Left ventricle myocardium inferior (tissue), 1 donor: ENCODE measurements at regions not wholly inside any gene's neighbourhood (a gene's known extent, or its start where the extent isn't known, plus 50 kb on each side); places are given as distances from the start of the nearest gene placed in this dataset.

Experiments
- DNase-seq: peaks from one replicate; pipeline ENCODE4 v3.0.0-alpha.2; 2020
- H3K27ac ChIP-seq: fragments of 200-600 bp; replicated peaks from 2 replicates; pipeline ENCODE4 v1.8.0; 2021
- H3K27me3 ChIP-seq: fragments of 200-600 bp; 2 replicates; pipeline ENCODE4 v1.8.0; 2021; ENCODE audit warnings: low read depth
- H3K36me3 ChIP-seq: fragments of 200-600 bp; 2 replicates; pipeline ENCODE4 v1.8.0; 2021
- H3K4me1 ChIP-seq: fragments of 200-600 bp; 2 replicates; pipeline ENCODE4 v1.8.0; 2021
- H3K4me3 ChIP-seq: fragments of 200-600 bp; 2 replicates; pipeline ENCODE4 v1.8.0; 2021; ENCODE audit warnings: mild to moderate bottlenecking, moderate library complexity
- H3K9me3 ChIP-seq: fragments of 200-600 bp; replicated peaks from 2 replicates; pipeline ENCODE4 v1.8.0; 2021
- intact Hi-C: fragments of 100-400 bp; cut with micrococcal nuclease; formaldehyde crosslinking; loops from one replicate; pipeline ENCODE4 v1.11.0; 2022
- TF ChIP-seq, protein P1 (sequence below): fragments of 200-600 bp; IDR thresholded peaks from 2 replicates; pipeline ENCODE4 v1.8.0; 2021; ENCODE audit warnings: antibody characterized with exemption, mild to moderate bottlenecking, borderline replicate concordance
- donor health status: DM: no; HTN: yes; CAD: no; lungs with severe emphysema.

DNA sequence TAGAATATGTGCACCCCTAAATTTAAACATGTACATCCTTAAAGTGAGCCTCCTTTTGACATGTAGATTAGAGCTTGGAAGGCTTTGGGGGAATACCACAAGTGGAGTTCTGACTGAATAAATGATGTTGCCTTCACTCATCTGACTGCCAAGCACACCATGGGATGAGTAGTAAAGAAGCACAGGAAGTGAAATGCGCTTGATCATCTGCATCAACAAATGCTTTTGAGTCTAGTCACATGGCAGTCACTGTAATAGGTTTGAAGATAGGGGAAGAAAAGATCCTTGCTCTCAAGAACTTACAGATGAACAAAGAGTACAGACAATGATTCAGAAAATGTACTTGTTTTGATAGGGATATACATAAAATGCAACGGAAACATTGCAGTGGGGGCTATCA is 62.0 kb upstream of the STARD4 start:
- Histone ChIP-seq H3K27ac (no peak overlapping the region), H3K9me3 (peaks cover 13% of the 10 kb centered on the region), H3K36me3 (no peaks in the 10 kb centered on the region), H3K27me3 (no peaks in the 10 kb centered on the region), H3K4me3 (no peak overlapping the region), H3K4me1 (no peaks in the 10 kb centered on the region)
- intact Hi-C loops: no loop called here
- TF ChIP-seq, protein P1, sequence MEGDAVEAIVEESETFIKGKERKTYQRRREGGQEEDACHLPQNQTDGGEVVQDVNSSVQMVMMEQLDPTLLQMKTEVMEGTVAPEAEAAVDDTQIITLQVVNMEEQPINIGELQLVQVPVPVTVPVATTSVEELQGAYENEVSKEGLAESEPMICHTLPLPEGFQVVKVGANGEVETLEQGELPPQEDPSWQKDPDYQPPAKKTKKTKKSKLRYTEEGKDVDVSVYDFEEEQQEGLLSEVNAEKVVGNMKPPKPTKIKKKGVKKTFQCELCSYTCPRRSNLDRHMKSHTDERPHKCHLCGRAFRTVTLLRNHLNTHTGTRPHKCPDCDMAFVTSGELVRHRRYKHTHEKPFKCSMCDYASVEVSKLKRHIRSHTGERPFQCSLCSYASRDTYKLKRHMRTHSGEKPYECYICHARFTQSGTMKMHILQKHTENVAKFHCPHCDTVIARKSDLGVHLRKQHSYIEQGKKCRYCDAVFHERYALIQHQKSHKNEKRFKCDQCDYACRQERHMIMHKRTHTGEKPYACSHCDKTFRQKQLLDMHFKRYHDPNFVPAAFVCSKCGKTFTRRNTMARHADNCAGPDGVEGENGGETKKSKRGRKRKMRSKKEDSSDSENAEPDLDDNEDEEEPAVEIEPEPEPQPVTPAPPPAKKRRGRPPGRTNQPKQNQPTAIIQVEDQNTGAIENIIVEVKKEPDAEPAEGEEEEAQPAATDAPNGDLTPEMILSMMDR: no peak
- DNase-seq: no peak

DNA sequence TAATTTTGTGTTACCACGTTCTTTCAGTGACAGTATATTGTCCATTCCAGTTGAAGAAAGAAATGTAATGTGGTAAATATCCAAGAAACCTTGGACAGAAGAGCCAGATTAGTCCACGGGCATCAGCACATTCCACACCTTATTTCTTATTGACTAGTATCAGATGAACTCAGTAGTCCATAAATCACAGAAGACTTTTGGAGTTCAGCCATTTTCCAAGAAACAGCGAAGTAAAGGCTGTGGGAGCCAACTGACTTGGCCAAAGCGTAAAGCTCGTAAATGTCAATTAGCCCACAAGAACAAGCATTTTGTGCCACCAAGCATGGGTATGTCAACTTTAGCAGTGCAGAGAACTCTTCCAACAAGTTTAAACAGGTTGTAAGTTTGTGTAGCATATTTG is 60.2 kb upstream of the STARD4 start:
- H3K4me1 ChIP-seq: no peaks in the 10 kb centered on the region
- TF ChIP-seq, protein P1: no peak
- H3K27ac ChIP-seq: no peak overlapping the region
- H3K36me3 ChIP-seq: no peaks in the 10 kb centered on the region
- DNase-seq: no peak
- no peaks in the 10 kb centered on the region for H3K27me3 ChIP-seq
- H3K4me3 ChIP-seq: no peak overlapping the region
- intact Hi-C loops: no loop called here
- H3K9me3 ChIP-seq: peaks cover 7% of the 10 kb centered on the region

DNA sequence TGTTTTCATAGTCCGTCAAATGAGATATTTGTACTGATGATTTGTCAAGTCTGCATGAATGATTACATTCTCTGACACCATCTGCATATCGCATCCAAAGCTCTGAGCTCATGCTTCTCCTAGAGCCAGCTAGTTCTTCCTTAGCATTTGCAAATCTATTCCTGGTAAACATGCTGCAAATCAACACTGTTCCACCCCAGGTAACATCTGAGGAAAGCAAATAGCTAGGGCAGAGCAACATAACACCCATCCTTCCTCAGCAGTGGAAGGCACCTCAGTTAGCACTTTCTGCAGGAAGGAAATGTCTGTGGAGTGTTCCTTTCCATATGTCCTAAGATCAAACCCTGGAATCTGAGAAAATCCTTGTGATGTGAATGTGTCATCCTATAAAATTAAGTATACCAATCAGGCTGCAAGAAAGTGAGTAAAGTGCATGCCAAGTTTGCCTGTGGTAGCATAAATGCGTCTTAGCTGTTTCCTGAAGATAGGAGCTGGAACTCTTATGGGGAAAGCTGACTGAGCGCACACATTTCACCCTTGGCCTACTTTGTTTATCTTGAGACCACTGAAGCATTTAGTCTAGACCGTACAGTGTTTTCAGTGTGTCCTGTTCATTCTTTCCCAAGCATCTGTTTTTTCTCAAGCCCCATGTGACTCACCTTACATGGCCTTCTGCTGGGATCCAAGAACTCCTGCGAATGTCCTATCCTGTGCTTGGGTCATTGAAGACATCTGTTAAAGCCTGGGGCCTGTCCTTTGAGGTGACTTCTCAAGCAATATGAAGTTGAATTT is 50.9 kb upstream of the STARD4 start:
- Histone ChIP-seq H3K27ac (peak overlapping the region; percentile 24), H3K4me1 (peaks cover 20% of the 10 kb centered on the region), H3K36me3 (no peaks in the 10 kb centered on the region), H3K9me3 (peaks cover 17% of the 10 kb centered on the region), H3K27me3 (no peaks in the 10 kb centered on the region), H3K4me3 (no peak overlapping the region)
- no peak for DNase-seq
- TF ChIP-seq, protein P1: no peak
- intact Hi-C loops: no loop called here

DNA sequence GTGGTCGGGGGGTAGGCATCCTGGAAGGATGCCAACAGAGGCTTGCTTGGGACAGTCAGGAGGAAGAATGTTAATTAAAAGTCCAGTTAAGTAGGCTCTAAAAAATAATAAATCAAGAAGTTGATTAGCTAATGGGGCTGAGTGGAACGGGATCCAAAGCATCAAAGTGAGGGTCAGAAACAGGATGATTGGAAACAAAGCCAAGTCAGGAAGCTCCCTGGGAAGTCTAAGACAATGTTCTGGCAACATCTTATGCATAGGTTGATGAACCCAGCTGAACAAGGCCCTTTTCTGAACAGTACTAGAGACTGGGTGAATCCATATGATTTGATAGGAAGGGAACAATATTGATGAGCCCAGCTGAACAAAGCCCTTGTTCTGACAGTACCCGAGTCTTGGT is 50.2 kb upstream of the STARD4 start:
- intact Hi-C loops: no loop called here
- no peak overlapping the region for H3K4me3 ChIP-seq
- no peak for DNase-seq
- H3K27me3 ChIP-seq: no peaks in the 10 kb centered on the region
- peaks cover 20% of the 10 kb centered on the region for H3K4me1 ChIP-seq
- H3K36me3 ChIP-seq: no peaks in the 10 kb centered on the region
- H3K27ac ChIP-seq: peak overlapping the region; percentile 24
- TF ChIP-seq, protein P1: no peak
- H3K9me3 ChIP-seq: peaks cover 17% of the 10 kb centered on the region
